Coronary artery (tissue), 2 donors: ENCODE measurements at regions not wholly inside any gene's neighbourhood (a gene's known extent, or its start where the extent isn't known, plus 50 kb on each side); places are given as distances from the start of the nearest gene placed in this dataset.

Experiments
- DNase-seq: peaks from one replicate; pipeline ENCODE4 v3.0.0-alpha.2; 2017; ENCODE audit warnings: low spot score
- H3K27ac ChIP-seq, 2 donors: fragments of 200-600 bp; sonication (generic); one replicate each; pipeline ENCODE4 v1.5.1; 2016 to 2019
- H3K4me3 ChIP-seq: fragments of 200-600 bp; sonication (generic); 2 replicates; pipeline ENCODE4 v1.5.1; 2016; ENCODE audit warnings: mild to moderate bottlenecking, moderate library complexity
- TF ChIP-seq, protein P1 (sequence below): fragments of 200-600 bp; sonication (generic); IDR thresholded peaks from one replicate; pipeline ENCODE4 v1.5.1; 2019; ENCODE audit warnings: antibody characterized with exemption

DNA sequence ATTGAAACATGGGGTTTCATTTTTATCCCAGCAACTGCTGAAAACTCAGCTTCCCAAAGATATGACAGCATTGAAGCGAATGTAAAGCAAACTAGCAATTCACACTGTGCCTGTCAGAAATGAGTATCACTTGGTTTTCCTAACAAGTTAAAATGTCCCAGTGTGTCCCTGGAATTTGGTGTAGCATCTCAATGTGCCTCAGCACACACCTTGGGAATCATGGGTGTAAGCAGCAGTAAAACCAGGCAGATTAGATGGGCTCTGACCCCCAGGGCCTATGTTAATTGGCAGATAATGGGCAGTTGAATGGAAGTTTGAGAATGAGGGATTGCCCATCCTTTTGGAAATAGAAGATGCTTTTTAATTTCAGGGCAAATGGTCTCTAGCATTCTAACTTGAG, 784.9 kb upstream of the LRRC4C start:
- no peak overlapping the region for H3K4me3 ChIP-seq
- TF ChIP-seq, protein P1, sequence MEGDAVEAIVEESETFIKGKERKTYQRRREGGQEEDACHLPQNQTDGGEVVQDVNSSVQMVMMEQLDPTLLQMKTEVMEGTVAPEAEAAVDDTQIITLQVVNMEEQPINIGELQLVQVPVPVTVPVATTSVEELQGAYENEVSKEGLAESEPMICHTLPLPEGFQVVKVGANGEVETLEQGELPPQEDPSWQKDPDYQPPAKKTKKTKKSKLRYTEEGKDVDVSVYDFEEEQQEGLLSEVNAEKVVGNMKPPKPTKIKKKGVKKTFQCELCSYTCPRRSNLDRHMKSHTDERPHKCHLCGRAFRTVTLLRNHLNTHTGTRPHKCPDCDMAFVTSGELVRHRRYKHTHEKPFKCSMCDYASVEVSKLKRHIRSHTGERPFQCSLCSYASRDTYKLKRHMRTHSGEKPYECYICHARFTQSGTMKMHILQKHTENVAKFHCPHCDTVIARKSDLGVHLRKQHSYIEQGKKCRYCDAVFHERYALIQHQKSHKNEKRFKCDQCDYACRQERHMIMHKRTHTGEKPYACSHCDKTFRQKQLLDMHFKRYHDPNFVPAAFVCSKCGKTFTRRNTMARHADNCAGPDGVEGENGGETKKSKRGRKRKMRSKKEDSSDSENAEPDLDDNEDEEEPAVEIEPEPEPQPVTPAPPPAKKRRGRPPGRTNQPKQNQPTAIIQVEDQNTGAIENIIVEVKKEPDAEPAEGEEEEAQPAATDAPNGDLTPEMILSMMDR: no peak

DNA sequence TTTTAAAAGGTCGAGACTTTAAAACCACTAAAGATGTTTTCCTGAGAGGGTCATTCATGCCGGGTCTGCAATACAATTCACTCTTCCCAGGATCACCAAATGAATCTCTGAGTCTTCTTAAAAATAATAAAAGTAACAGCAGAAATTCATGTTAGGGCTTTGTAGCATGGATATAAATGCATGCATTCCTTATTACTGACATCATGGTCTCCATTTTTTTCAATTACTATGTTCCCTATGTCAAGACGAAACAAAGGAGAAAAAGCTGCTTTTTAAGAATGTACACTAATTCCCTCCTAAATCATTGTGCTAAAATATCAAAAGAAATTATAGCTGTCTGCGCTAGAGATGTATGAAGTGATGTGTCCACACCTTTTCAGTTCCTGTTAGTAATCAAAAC, 789.9 kb upstream of the LRRC4C start:
- Histone ChIP-seq H3K4me3 (no peak overlapping the region), H3K27ac (no peak overlapping the region)
- no peak for DNase-seq
- TF ChIP-seq, protein P1: no peak

More for the DNA sequence above, 784.9 kb upstream of the LRRC4C start:
- DNase-seq: no peak
- no peak overlapping the region for H3K27ac ChIP-seq

DNA sequence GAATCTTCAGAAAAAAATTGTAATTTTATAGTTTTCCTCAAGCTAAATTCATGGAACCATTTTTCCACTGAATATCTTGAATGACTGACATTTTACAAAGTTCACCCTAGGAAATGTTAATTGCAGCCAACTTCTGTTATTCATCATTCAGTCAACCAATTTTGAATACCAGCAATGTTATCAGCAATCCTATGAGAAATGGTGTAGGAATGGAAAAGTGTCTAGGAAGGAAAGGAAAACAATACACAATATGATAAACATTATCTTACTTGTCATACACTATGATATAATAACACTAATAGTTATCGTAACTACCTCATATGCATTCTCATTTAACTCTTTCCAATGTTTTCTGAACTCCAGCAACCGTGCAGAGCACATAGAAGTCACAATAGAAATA, 790.5 kb upstream of the LRRC4C start:
- TF ChIP-seq, protein P1: no peak
- Histone ChIP-seq H3K4me3 (no peak overlapping the region), H3K27ac (no peak overlapping the region)
- no peak for DNase-seq

DNA sequence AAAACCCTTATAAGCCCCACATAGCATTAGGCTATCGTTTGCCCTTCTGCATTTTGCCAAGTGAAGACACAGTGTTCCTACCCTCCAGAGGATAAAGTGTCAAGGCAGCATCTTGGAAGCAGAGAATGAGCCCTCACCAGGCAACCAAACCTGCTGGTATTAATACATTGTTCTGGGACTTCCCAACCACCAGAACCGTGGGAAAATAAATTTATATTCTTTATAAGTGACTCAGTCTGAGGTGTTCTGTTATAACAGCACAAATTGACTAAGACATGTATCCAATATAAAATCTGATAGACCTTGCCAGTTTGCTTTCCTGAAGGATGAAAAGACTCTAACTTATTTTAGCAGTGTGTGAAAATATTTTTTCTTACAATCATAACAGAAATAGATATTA, 792.5 kb upstream of the LRRC4C start:
- TF ChIP-seq, protein P1: no peak

DNA sequence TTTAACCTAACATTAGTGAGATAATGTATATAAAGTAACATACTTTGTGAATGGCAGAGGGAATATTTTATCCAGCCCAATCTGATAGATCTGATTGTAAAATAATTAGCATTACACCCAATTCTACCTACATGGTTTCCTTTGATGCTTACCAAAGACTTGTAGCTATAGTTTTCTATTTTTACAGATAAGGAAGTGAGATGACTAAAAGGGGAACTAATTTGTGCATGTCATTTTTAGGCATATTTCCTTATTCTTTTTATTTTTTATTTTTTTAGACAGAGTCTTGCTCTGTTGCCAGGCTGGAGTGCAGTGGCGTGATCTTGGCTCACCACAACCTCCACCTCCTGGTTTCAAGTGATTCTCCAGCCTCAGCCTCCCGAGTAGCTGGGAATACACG, 793.7 kb upstream of the LRRC4C start:
- TF ChIP-seq, protein P1: no peak
- Histone ChIP-seq H3K4me3 (no peak overlapping the region), H3K27ac (no peak overlapping the region)
- DNase-seq: no peak

More for the DNA sequence above, 792.5 kb upstream of the LRRC4C start:
- Histone ChIP-seq H3K27ac (no peak overlapping the region), H3K4me3 (no peak overlapping the region)
- DNase-seq: no peak

DNA sequence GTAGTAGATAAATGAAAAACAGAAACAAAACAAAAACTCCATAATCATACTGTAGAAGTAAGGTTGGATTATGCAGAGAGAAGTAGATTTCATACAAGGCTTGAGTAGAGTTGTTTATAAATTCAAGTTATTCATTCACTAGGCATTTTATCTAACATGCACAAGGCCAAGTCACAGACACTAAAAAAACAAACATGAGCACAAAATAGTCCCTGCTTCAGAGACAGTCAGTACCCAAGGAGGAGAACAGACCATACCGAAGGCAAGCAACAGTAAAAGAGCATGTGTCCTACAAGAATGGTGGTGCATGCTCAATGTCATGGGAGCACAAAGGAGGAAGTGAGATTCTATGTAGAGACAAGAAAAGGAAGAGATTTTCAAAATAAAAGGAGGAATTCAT, 796.5 kb upstream of the LRRC4C start:
- TF ChIP-seq, protein P1: no peak
- no peak for DNase-seq
- no peak overlapping the region for H3K4me3 ChIP-seq
- no peak overlapping the region for H3K27ac ChIP-seq

DNA sequence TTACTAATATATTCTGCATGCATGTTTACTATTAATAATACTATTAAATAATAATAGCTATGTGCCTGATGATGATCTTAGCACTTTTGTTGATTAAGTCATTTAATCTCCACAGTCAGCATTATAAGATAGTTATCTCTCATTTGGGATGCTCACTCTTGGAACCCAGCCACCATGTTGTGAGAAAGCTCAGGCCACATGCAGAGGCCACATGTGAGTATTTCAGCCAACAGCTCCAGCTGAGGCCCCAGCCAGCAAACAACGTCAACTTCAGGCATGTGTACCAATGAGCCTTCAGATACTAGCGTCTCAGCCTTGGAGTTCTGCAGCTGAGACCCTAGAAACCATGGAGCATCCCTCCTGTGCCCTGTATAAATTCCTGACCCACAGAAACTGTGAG, 798.1 kb upstream of the LRRC4C start:
- TF ChIP-seq, protein P1: no peak
- DNase-seq: no peak
- no peak overlapping the region for H3K27ac ChIP-seq
- no peak overlapping the region for H3K4me3 ChIP-seq
